Fibroblast of skin of right biceps (primary cell): ENCODE measurements at regions not wholly inside any gene's neighbourhood (a gene's known extent, or its start where the extent isn't known, plus 50 kb on each side); places are given as distances from the start of the nearest gene placed in this dataset.

ENCODE experiments used
- DNase-seq: peaks from one replicate; pipeline ENCODE4 v3.0.0-alpha.2; 2013

DNA sequence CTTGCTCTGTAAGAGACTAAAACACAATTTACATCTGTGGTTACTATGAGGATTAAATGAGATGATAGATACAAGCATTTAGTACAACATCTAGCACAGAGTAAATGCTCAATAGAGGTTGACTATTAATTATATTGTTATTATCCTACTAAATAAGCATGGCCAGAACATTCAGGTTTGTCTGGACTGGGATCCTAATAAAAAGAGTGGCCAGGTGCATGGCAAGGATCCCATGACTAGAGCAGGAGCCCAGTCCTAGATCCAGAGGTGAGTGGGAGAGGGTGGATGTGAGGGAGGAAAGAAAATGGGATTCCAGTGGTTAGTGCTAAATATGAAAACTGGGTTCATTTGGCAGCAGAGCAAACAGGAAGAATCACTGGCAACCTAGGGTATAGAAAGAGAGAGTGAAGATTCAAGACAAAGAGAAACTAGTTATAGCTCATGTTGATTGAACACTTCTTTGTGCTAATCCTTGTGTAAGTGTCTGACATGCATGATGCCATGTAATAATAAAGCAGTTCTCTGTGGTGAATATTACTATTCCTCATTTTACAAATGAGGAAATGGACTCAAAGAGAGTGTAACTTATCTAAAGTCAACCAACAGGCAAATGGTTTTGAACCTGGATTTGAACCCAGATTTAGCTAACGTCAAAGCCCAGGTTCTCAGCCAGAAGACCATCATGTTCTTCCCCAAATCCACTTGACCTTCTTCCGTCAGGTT lies 71.1 kb upstream of the FGGY start:
- DNase-seq = no peak

DNA sequence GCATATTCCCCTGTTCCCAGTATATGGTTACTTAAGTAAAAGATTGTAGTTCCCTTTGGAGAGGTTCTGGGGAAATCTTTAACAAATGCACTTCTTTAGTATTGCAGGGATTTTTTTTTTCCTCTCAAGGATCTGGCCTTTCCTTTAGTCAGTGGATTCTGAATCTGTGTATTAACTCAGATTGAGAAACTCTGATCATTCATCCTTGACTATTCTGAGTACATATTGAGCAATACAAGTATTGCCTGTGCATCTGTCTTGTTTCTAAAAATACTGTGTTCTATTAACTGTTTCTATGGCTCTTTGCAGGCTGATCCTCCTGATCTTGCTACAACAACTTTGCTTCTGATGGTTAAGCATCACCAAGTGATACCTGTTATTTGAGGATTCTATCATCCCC lies 67.8 kb upstream of the FGGY start:
- DNase-seq = no peak

DNA sequence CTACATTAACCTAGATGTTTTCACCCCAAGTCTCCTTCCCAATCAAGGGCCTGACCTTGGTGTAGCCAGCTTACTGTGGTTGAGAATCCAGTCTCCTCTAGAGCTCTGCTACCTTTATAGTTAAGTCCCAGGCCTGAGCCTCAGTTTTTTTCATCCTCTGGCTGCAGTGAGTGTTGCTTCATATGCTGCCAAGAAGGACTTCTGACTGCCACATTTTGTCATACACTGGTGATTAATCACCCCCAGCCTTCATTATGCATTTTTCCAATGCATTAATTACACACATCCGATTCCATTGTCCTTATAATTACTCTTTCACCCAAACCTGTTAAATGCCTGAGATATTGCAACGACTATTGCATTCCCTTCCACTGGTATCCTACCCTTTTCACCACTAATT lies 66.3 kb upstream of the FGGY start:
- no peak for DNase-seq

DNA sequence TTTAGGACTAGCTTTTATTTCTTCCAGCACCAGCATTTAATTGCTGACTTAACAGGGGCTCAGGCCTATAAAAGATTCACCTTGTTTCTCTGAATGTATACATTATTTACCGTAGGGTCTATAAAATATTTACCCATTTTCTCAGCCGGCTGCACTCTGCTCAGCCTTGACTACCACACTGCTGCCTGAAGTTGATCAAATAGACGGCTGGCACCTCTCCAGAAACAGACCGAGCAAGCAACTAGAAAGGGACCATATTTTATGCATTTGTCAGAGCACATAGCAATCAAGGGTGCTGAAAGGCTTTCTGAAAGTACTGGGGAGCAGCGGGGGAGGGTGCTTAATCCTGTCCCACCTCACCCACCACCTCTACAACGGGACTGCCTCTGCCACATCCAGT lies 64.7 kb upstream of the FGGY start:
- DNase-seq = peak; percentile 80

DNA sequence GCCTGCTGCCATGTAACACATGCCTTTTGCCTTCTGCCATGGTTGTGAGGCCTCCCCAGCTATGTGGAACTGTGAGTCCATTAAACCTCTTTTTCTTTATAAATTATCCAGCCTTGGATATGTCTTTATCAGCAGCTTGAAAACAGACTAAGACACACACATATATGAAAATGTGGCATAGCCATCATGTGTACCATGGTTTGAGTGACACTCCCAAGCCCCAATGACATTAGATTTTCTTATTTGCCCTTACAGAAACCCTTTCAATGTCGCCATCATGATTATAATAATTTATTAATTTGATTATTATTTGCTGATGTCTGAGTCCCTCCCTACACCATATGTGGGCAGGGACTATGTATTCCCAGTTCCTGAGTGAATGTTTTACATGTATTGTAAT lies 63.5 kb upstream of the FGGY start:
- no peak for DNase-seq

DNA sequence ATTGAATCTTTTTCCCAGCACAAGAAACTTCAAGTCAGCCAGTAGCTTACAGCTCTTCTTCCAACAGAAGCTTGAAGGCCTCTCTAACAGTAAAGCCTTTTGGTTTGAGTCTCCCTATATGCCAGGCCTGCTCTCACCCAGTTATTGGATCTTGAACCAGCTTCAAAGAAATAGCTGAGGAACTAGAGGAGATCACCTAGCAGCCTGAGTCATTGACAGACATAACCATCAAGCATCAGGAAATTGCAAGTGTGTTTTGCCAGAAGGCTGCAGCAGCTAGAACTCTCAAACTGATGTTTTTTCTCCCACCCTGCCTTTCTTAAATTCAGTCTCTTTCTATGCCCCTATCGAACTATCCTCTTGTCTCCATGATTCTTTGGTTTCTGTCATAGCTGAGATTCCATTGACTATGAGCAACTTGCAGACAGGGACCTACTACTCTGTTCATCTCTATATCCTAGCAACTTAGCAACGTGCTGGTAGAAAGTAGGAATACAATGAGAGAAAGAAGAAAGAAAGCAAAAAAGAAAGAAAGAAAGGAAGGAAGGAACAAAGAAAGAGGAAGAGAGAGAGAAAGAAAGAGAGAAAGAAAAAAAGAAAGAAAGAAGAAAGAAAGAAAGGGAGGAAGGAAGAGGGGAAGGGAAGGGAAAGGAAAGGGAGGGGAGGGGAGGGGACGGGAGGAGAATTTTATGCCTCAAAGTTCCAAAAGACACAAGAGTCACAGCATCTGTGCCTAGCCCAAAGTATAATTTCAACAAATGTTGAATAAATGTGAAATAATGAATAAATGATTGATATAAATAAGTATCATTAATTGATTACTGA lies 60.0 kb upstream of the FGGY start:
- DNase-seq = peak; percentile 16

DNA sequence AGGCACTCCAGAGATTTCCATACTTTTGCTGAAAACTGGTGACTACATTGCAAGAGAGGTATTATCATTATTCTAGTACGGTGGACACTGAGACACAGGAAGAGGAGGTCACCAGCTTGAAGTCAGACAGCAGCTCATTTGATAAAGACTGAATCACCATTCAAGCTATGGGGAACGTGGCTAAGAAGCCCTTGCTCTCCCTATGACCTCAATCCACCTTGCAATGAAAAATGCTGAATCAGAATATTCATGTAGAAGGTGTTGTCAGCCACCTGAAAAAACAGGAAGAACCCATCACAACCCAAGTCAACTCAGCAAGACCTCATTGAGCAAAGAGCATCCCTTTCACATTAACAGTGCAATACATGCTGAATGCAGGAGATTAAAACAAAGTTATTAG lies 59.0 kb upstream of the FGGY start:
- no peak for DNase-seq

DNA sequence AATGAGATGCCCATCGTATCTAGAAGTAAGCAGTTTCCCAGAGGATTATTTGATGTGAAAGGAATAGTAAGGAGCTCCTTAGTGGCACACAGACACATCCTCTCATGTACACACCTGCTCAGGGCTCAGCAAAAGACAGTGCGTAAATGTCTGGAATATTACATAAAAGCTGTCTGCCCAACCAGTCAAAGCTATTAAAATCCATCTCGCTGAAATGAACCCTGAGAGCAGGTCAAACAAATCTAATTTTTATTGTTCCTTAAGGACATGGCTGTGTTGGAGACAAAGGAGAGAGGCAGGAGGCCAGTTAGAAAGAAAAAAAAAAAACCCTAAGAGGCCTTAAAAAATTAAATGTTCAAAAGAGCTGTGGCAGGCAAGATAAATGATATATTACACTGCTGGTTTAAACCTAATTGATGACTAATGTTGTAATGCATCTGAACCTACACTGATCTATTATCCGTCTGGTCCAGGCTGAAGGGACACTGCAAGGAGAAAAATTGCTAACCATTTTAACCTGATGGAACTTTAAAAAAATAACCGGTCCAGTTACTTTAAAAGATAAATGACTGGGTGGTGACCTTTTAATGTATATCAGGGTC lies 58.5 kb upstream of the FGGY start:
- no peak for DNase-seq

DNA sequence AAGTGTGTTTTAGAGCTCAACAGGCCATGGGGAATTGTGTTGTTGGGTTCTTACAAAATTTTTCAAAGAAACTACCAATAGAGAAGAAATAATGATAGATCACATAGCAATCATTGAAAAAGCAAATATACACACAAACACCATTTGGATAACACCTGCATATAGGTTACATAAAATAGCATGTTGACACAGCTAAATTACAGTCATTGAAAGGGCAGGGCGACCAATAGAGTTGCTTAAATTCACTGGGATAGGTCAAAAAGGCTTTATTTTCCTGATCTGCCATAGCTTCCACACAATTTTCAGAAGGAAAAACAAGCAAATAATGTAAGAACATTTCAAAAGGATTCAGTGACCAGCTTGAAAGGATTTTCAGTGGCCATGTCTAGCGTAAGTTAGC lies 57.9 kb upstream of the FGGY start:
- DNase-seq = no peak

DNA sequence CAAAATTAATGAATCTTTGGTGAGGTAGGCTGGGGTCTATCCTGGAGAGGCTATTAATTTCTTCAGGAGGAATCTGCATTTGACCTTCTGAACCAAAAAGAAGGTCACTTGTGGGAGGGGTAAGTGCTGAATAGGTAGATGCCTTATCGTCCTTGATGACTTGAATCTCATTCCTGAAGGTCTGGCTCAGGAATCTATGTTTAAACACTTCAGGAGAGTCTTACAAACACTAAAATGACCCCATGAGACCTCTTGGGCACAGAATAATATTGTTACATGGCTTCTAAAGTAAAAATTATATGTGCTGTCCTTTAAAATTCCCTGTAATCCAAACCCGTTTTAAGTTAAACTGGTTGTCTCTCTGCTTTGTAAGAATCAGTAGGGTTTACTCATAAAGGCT lies 55.0 kb upstream of the FGGY start:
- DNase-seq = no peak

DNA sequence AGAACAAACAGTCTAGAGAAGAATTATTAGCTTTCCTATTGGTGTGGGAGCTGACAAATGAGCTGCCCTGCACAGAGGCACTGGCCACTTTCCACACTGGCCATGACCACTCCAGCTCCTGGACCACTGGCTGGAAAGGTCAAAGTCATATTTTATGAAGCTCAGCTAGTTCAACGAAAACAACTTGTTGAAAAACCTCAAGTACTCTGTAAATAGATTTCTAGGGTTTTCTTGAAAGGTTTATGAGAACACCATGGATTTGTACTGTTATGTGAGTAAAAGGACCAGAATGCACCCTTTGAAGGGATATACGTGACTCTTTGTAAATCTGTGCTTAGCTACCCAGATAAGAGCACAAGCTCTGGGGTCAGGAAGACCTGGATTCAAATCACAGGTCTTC lies 54.5 kb upstream of the FGGY start:
- DNase-seq = no peak

DNA sequence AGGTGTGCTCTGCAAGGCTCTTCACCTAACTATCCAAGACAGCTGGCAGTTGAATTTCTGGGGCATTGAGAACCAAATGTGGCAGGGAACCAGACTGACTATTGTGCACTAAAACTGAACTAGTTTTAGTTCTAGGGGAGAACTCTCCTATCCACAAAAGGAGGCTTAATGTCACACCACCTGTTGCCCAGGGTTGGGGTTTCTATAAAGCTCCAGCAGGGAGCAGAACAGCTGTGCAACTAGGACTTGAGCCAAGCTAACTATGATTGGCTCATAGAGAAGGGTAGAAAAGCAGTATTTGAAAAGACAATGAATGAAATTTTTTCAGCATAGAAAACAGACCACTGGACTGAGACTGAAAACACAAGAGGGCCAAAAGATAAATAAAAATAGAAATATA lies 53.3 kb upstream of the FGGY start:
- DNase-seq = no peak

DNA sequence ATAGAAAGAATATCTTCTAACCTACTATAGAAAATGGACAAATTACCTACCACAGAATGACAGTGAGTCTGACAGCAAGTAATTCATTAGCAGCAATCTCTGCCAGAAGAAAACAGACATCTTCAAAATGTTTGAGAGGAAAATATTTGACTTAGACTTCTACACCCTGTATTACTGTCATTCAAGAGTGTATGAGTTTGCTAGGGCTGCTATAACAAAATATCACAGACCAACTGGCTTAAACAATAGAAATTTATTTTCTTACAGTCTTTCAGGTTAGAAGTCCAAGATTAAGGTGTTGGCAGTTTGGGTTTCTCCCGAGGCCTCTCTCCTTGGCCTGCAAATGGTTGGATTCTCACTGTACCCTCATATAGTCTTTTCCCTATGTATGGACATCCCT lies 52.9 kb upstream of the FGGY start:
- no peak for DNase-seq

DNA sequence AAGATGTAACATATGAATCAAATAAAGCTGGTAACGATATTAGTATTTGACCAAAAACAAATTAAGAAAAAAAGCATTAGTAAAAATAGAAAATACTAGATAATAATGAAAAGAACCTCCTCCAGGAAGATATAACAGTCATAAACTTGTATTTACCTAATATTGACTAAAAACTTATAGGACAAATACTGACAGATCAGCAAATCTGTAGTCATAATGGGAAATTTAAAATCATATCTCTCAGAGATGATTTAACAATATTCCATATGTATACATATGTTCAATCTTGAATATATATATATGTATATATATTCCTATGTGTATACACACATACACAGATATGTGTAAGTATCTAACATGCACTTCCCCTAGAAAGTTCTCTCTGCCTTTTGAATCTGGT lies 52.0 kb upstream of the FGGY start:
- no peak for DNase-seq
